Nucleus accumbens (tissue), 56 donors: ENCODE measurements at regions not wholly inside any gene's neighbourhood (a gene's known extent, or its start where the extent isn't known, plus 50 kb on each side); places are given as distances from the start of the nearest gene placed in this dataset.

Experiments
- DNase-seq, 56 donors: peaks; one replicate each; lab custom pipeline; 2025; lab: John Stamatoyannopoulos, UW

- DNase-seq, result no peak
These were observed 219.5 kb downstream of the HLX start for GRCh38 chr1:221098471-221099405.

- no peak for DNase-seq
These were observed 220.7 kb downstream of the HLX start for GRCh38 chr1:221099747-221100595.

GRCh38 chr1:221100611-221101010 lies 221.4 kb downstream of the HLX start:
- no peak for DNase-seq

- no peak for DNase-seq
These were observed 222.8 kb downstream of the HLX start for GRCh38 chr1:221101807-221102605.

GRCh38 chr1:221104596-221104995 lies 225.4 kb downstream of the HLX start:
- DNase-seq, result no peak

- no peak for DNase-seq
These were observed 226.3 kb downstream of the HLX start for GRCh38 chr1:221105578-221105977.

- no peak for DNase-seq
These were observed 227.4 kb downstream of the HLX start for GRCh38 chr1:221106616-221107015.

- no peak for DNase-seq
These were observed 230.7 kb downstream of the HLX start for GRCh38 chr1:221109930-221110329.

- DNase-seq, result no peak
These were observed 237.9 kb downstream of the HLX start for GRCh38 chr1:221117133-221117532.

- DNase-seq, result peak in 4 of 56 donors; percentile 1 to 14 (median 6)
These were observed 238.3 kb downstream of the HLX start for GRCh38 chr1:221117548-221117951.

GRCh38 chr1:221118176-221118937 lies 239.1 kb downstream of the HLX start:
- no peak for DNase-seq

GRCh38 chr1:221118938-221119320 lies 239.7 kb downstream of the HLX start:
- DNase-seq, result no peak

GRCh38 chr1:221122501-221122900 lies 243.3 kb downstream of the HLX start:
- no peak for DNase-seq

GRCh38 chr1:221125976-221126375 lies 246.7 kb downstream of the HLX start:
- no peak for DNase-seq

- no peak for DNase-seq
These were observed 258.4 kb downstream of the HLX start for GRCh38 chr1:221137666-221138065.

GRCh38 chr1:221138516-221138915 lies 259.3 kb downstream of the HLX start:
- no peak for DNase-seq

GRCh38 chr1:221139991-221140390 lies 260.7 kb downstream of the HLX start:
- no peak for DNase-seq

- DNase-seq, result no peak
These were observed 261.9 kb downstream of the HLX start for GRCh38 chr1:221141096-221141495.

GRCh38 chr1:221141606-221142285 lies 262.5 kb downstream of the HLX start:
- DNase-seq, result no peak
